ENCODE measurements at regions not wholly inside any gene's neighbourhood (a gene's known extent, or its start where the extent isn't known, plus 50 kb on each side); places are given as distances from the start of the nearest gene placed in this dataset.

- TF ChIP-seq, protein P1, sequence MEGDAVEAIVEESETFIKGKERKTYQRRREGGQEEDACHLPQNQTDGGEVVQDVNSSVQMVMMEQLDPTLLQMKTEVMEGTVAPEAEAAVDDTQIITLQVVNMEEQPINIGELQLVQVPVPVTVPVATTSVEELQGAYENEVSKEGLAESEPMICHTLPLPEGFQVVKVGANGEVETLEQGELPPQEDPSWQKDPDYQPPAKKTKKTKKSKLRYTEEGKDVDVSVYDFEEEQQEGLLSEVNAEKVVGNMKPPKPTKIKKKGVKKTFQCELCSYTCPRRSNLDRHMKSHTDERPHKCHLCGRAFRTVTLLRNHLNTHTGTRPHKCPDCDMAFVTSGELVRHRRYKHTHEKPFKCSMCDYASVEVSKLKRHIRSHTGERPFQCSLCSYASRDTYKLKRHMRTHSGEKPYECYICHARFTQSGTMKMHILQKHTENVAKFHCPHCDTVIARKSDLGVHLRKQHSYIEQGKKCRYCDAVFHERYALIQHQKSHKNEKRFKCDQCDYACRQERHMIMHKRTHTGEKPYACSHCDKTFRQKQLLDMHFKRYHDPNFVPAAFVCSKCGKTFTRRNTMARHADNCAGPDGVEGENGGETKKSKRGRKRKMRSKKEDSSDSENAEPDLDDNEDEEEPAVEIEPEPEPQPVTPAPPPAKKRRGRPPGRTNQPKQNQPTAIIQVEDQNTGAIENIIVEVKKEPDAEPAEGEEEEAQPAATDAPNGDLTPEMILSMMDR (IDR thresholded peaks at IDR 0.05), result no peak
- TF ChIP-seq POLR2AphosphoS5 (IDR thresholded peaks at IDR 0.05), result no peak
- TF ChIP-seq POLR2A (IDR thresholded peaks at IDR 0.05), result no peak
Observed at GRCh38 chr2:3929374-3929773, 226.0 kb downstream of the DCDC2C start.

Measured in breast epithelium (tissue), 3 donors.